Immature natural killer cell (primary cell): ENCODE measurements at regions not wholly inside any gene's neighbourhood (a gene's known extent, or its start where the extent isn't known, plus 50 kb on each side); places are given as distances from the start of the nearest gene placed in this dataset.
"Not testable (repeated sequence)": the region's sequence is repeated elsewhere in the genome, so short reads cannot be mapped to it uniquely, and the experiment has no call there.

Experiments used
- DNase-seq, 3 donors: peaks; one replicate each; pipeline ENCODE4 v3.0.0; 2022; ENCODE audit warnings: mixed read lengths in 1 of 3
- H3K27ac Mint-ChIP-seq, 6 donors: one replicate each; pipeline ENCODE4 v1.8.0; 2020; ENCODE audit warnings: mixed read lengths in 6 of 6, mild to moderate bottlenecking in 5 of 6, inconsistent platforms in 4 of 6, moderate library complexity in 3 of 6
- H3K27me3 Mint-ChIP-seq, 3 donors: one replicate each; pipeline ENCODE4 v1.8.0; 2020 to 2021; ENCODE audit warnings: low read depth in 3 of 3, mild to moderate bottlenecking in 3 of 3, mixed read lengths in 3 of 3, moderate library complexity in 3 of 3, inconsistent platforms in 1 of 3
- H3K36me3 Mint-ChIP-seq, 3 donors: one replicate each; pipeline ENCODE4 v1.8.0; 2020; ENCODE audit warnings: mixed read lengths in 3 of 3, inconsistent platforms in 2 of 3, mild to moderate bottlenecking in 2 of 3
- H3K4me1 Mint-ChIP-seq, 2 donors: one replicate each; pipeline ENCODE4 v1.8.0; 2020; ENCODE audit warnings: inconsistent platforms in 2 of 2, mild to moderate bottlenecking in 2 of 2, mixed read lengths in 2 of 2, moderate library complexity in 1 of 2
- H3K4me3 Mint-ChIP-seq, 5 donors: one replicate each; pipeline ENCODE4 v1.8.0; 2020; ENCODE audit warnings: mild to moderate bottlenecking in 5 of 5, mixed read lengths in 5 of 5, inconsistent platforms in 3 of 5, moderate library complexity in 3 of 5
- H3K9me3 Mint-ChIP-seq, 6 donors: one replicate each; pipeline ENCODE4 v1.8.0; 2020; ENCODE audit warnings: mild to moderate bottlenecking in 6 of 6, mixed read lengths in 6 of 6, inconsistent platforms in 4 of 6, moderate library complexity in 3 of 6

DNA sequence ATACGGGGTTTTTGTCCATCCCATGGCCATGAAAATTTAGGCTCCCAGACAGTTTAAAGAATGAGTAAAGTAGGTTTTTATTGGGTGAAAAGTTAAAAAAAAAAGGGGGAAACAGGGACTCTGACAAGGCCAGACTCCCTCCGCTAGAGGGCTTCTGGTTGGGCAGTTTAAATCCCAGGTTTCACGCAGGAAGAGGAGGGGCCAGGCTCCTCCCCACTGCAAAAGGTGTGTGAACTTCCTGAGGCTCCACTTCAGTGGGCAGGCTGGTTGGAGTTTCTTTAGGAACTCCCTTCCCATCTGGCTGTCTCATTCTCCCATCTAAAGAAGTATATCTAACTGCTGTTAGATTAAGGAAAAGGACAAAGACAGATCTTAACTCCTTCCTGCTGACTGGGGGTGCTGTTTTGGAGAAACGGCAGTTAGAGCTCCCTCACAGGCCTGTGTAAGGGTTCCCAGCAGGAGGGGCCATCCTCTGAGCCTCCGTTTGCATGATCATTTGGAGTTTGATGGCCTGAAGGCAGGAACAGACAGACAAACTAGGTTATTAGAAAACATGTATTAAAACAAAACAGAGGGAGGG lies 1160.7 kb downstream of the CNTNAP5 start:
- peaks cover 0 to 3% (median 0%) of the 10 kb centered on the region in 3 donors for H3K36me3 Mint-ChIP-seq
- H3K4me3 Mint-ChIP-seq: no peak overlapping the region
- H3K9me3 Mint-ChIP-seq: peaks cover 9 to 56% (median 28%) of the 10 kb centered on the region in 6 donors
- no peak overlapping the region for H3K27ac Mint-ChIP-seq
- H3K27me3 Mint-ChIP-seq: peaks cover 0 to 2% (median 1%) of the 10 kb centered on the region in 3 donors
- no peaks in the 10 kb centered on the region for H3K4me1 Mint-ChIP-seq
- DNase-seq: no peak

DNA sequence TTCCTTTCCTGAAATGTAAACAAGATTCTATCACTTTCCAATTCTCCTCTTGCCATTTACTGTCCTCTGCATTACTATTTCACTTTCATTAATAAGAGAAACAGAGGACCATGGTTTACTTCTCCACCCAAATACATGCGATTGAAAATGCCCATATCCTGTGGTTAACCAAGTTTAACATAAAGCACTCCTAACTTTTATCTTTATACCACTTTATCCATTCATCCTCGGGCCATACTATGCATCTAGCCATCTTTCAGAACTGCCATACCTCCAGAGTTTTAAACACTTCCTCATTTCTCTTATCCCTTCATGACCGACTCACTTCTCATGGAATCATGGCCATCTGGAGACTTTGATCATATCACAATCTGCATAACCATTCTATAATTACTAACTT lies 1182.3 kb downstream of the CNTNAP5 start:
- Mint-ChIP-seq H3K36me3 (no peaks in the 10 kb centered on the region), H3K4me3 (no peak overlapping the region)

DNA sequence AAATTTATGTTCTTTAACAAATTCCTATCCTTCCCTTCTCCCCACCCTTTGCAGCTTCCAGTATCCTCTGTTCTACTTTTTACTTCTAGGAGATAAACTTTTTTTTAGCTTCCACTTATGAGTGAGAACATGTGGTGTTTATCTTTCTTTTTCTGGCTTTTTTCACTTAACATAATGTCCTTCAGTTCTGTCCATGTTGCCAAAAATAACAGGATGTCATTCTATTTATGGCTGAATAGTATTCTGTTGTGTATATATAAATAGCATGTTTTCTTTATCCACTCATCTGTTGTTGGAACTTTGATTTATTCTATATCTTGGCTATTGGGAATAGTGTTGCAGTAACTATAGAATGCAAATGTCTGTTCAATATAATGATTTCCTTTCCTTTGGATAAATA lies 1191.2 kb downstream of the CNTNAP5 start:
- Mint-ChIP-seq H3K36me3 (peaks cover 0 to 4% (median 0%) of the 10 kb centered on the region in 3 donors), H3K9me3 (peaks cover 23 to 55% (median 36%) of the 10 kb centered on the region in 6 donors), H3K4me3 (no peak overlapping the region), H3K4me1 (no peaks in the 10 kb centered on the region), H3K27me3 (no peaks in the 10 kb centered on the region), H3K27ac (no peak overlapping the region)
- DNase-seq: no peak

More for the DNA sequence above, 1182.3 kb downstream of the CNTNAP5 start:
- DNase-seq: no peak
- H3K9me3 Mint-ChIP-seq: peaks cover 8 to 50% (median 21%) of the 10 kb centered on the region in 6 donors
- peaks cover 0 to 2% (median 0%) of the 10 kb centered on the region in 3 donors for H3K27me3 Mint-ChIP-seq
- no peaks in the 10 kb centered on the region for H3K4me1 Mint-ChIP-seq
- no peak overlapping the region for H3K27ac Mint-ChIP-seq

GRCh38 chr2:125224188-125224587 lies 1199.1 kb downstream of the CNTNAP5 start:
- Mint-ChIP-seq H3K27ac (no peak overlapping the region), H3K9me3 (peaks cover 14 to 67% (median 20%) of the 10 kb centered on the region in 6 donors), H3K36me3 (peaks cover 0 to 4% (median 0%) of the 10 kb centered on the region in 3 donors), H3K4me1 (no peaks in the 10 kb centered on the region), H3K4me3 (no peak overlapping the region), H3K27me3 (peaks cover 0 to 2% (median 0%) of the 10 kb centered on the region in 3 donors)
- no peak for DNase-seq

DNA sequence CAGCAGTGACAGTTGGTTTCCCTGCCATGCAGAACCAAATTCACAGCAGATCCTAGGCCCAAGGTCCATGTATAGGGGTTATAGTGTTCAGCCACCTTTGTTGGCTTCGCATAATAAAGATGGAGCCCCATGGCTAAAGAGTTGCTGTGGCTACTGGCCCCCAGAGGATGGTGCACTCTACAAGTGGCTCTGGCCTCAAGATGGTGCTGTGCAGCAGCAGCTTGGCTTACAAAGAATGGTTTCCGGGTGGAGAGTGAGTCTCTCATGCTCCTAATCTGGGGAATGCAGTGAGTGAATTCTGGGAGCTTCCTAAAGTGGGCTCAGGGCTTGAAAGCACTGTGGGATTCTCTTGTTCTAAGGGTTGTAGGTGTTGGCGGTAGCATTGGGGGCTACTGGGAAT lies 1199.7 kb downstream of the CNTNAP5 start:
- peaks cover 0 to 4% (median 0%) of the 10 kb centered on the region in 3 donors for H3K36me3 Mint-ChIP-seq
- DNase-seq: no peak
- H3K4me3 Mint-ChIP-seq: no peak overlapping the region
- H3K9me3 Mint-ChIP-seq: peaks cover 14 to 68% (median 19%) of the 10 kb centered on the region in 6 donors
- peaks cover 0 to 2% (median 0%) of the 10 kb centered on the region in 3 donors for H3K27me3 Mint-ChIP-seq
- H3K27ac Mint-ChIP-seq: no peak overlapping the region
- H3K4me1 Mint-ChIP-seq: no peaks in the 10 kb centered on the region

DNA sequence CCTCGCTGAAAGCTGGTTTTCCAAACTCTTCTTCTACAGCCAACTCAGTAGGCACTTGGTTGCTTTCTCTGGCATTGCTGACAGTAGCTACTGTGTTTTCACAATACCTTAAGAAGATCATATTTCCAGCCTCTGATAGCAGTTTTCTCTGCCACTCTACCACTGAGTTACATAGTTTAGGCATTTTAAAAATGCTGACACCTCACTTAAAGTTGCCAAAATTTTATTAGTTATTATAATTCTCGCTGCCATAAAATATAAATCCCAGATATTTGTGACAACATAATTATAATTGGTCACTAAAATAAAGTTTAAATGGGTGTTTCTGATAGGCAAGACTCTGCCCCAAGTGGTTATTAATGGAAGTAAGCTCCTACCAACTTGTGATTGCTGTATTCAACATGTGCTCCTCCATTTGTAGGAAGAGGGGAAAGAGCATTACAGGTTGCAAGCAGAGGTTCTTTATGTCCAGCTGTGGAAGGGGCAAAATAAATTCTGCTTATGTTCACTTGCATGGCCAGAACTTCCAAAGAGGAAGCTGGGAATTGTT lies 1202.8 kb downstream of the CNTNAP5 start:
- DNase-seq: no peak
- H3K27ac Mint-ChIP-seq: no peak overlapping the region

GRCh38 chr2:125240870-125241269 lies 1215.8 kb downstream of the CNTNAP5 start:
- no peak overlapping the region for H3K4me3 Mint-ChIP-seq
- H3K36me3 Mint-ChIP-seq: peaks cover 0 to 5% (median 0%) of the 10 kb centered on the region in 3 donors
- peaks cover 3 to 27% (median 22%) of the 10 kb centered on the region in 6 donors for H3K9me3 Mint-ChIP-seq
- DNase-seq: no peak
- no peaks in the 10 kb centered on the region for H3K27me3 Mint-ChIP-seq
- no peaks in the 10 kb centered on the region for H3K4me1 Mint-ChIP-seq
- H3K27ac Mint-ChIP-seq: no peak overlapping the region

More for the DNA sequence above, 1202.8 kb downstream of the CNTNAP5 start:
- Mint-ChIP-seq H3K9me3 (peaks cover 6 to 48% (median 9%) of the 10 kb centered on the region in 6 donors), H3K4me3 (no peak overlapping the region), H3K27me3 (peaks cover 0 to 2% (median 0%) of the 10 kb centered on the region in 3 donors), H3K36me3 (no peaks in the 10 kb centered on the region), H3K4me1 (no peaks in the 10 kb centered on the region)

- no peak overlapping the region for H3K4me3 Mint-ChIP-seq
- H3K27me3 Mint-ChIP-seq: no peaks in the 10 kb centered on the region
- no peaks in the 10 kb centered on the region for H3K4me1 Mint-ChIP-seq
- no peak overlapping the region for H3K27ac Mint-ChIP-seq
- DNase-seq: no peak
- H3K9me3 Mint-ChIP-seq: peaks cover 3 to 36% (median 20%) of the 10 kb centered on the region in 6 donors
- H3K36me3 Mint-ChIP-seq: peaks cover 0 to 5% (median 0%) of the 10 kb centered on the region in 3 donors
Observed at GRCh38 chr2:125243074-125243473, 1218.0 kb downstream of the CNTNAP5 start.

- no peaks in the 10 kb centered on the region for H3K4me1 Mint-ChIP-seq
- DNase-seq: no peak
- no peaks in the 10 kb centered on the region for H3K36me3 Mint-ChIP-seq
- peaks cover 2 to 28% (median 5%) of the 10 kb centered on the region in 6 donors for H3K9me3 Mint-ChIP-seq
- no peak overlapping the region for H3K27ac Mint-ChIP-seq
- H3K27me3 Mint-ChIP-seq: no peaks in the 10 kb centered on the region
- H3K4me3 Mint-ChIP-seq: no peak overlapping the region
Observed at GRCh38 chr2:125254010-125254409, 1228.9 kb downstream of the CNTNAP5 start.

GRCh38 chr2:125259451-125259850 lies 1234.4 kb downstream of the CNTNAP5 start:
- H3K27ac Mint-ChIP-seq: no peak overlapping the region
- H3K4me1 Mint-ChIP-seq: no peaks in the 10 kb centered on the region
- no peak for DNase-seq
- H3K4me3 Mint-ChIP-seq: no peak overlapping the region
- no peaks in the 10 kb centered on the region for H3K36me3 Mint-ChIP-seq
- H3K9me3 Mint-ChIP-seq: peaks cover 6 to 45% (median 16%) of the 10 kb centered on the region in 6 donors
- peaks cover 0 to 1% (median 0%) of the 10 kb centered on the region in 3 donors for H3K27me3 Mint-ChIP-seq

GRCh38 chr2:125260366-125260930 lies 1235.4 kb downstream of the CNTNAP5 start:
- H3K36me3 Mint-ChIP-seq, H3K4me3 Mint-ChIP-seq, DNase-seq, H3K4me1 Mint-ChIP-seq, H3K27me3 Mint-ChIP-seq, H3K27ac Mint-ChIP-seq: not testable (repeated sequence)
- H3K9me3 Mint-ChIP-seq: peaks cover 6 to 45% (median 17%) of the 10 kb centered on the region in 6 donors

- H3K36me3 Mint-ChIP-seq: no peaks in the 10 kb centered on the region
Observed at GRCh38 chr2:125264453-125264852, 1239.4 kb downstream of the CNTNAP5 start.

DNA sequence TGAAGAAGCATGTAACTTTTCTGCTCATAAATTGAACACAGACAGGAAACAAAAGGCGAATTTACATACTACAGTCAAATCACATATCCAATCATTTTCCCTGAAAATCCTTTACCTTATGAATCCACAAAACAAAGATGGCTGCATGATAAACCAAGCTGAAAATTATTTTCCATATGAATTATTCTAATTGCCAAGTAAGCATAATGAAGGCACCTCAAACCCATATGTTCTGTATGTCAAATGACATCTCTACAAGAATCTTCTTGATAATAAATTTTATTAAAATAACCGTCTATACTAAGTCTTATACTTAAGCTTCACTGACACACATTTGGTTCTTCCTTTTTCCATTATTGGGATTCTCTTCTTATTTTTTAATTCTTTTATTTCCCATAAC lies 1242.6 kb downstream of the CNTNAP5 start:
- DNase-seq: no peak
- Mint-ChIP-seq H3K9me3 (peaks cover 4 to 56% (median 13%) of the 10 kb centered on the region in 6 donors), H3K27me3 (no peaks in the 10 kb centered on the region), H3K4me3 (no peak overlapping the region), H3K27ac (no peak overlapping the region), H3K4me1 (no peaks in the 10 kb centered on the region), H3K36me3 (no peaks in the 10 kb centered on the region)

More at GRCh38 chr2:125264453-125264852, 1239.4 kb downstream of the CNTNAP5 start:
- Mint-ChIP-seq H3K4me1 (no peaks in the 10 kb centered on the region), H3K27ac (no peak overlapping the region), H3K27me3 (peaks cover 0 to 1% (median 0%) of the 10 kb centered on the region in 3 donors), H3K4me3 (no peak overlapping the region), H3K9me3 (peaks cover 8 to 71% (median 21%) of the 10 kb centered on the region in 6 donors)
- DNase-seq: no peak

GRCh38 chr2:125272651-125273050 lies 1247.6 kb downstream of the CNTNAP5 start:
- no peak for DNase-seq
- Mint-ChIP-seq H3K4me3 (no peak overlapping the region), H3K36me3 (no peaks in the 10 kb centered on the region), H3K9me3 (peaks cover 10 to 44% (median 18%) of the 10 kb centered on the region in 6 donors), H3K27ac (no peak overlapping the region), H3K4me1 (no peaks in the 10 kb centered on the region), H3K27me3 (no peaks in the 10 kb centered on the region)
